Stimulated activated CD4-positive, alpha-beta T cell treated with anti-CD3 and anti-CD28 coated beads, TNF-alpha, amount 100 ng/mL, for 4 hours (primary cell): ENCODE measurements at regions not wholly inside any gene's neighbourhood (a gene's known extent, or its start where the extent isn't known, plus 50 kb on each side); places are given as distances from the start of the nearest gene placed in this dataset.
"Not testable (repeated sequence)": the region's sequence is repeated elsewhere in the genome, so short reads cannot be mapped to it uniquely, and the experiment has no call there.

Experiments used
- DNase-seq, 3 experiments: peaks; one replicate each; pipeline ENCODE4 v3.0.0-alpha.2; 2020; ENCODE audit warnings: low read depth in 3 of 3

- DNase-seq: no peak
Measured at GRCh38 chr2:47964277-47964676, 58.0 kb upstream of the FBXO11 start.

DNA sequence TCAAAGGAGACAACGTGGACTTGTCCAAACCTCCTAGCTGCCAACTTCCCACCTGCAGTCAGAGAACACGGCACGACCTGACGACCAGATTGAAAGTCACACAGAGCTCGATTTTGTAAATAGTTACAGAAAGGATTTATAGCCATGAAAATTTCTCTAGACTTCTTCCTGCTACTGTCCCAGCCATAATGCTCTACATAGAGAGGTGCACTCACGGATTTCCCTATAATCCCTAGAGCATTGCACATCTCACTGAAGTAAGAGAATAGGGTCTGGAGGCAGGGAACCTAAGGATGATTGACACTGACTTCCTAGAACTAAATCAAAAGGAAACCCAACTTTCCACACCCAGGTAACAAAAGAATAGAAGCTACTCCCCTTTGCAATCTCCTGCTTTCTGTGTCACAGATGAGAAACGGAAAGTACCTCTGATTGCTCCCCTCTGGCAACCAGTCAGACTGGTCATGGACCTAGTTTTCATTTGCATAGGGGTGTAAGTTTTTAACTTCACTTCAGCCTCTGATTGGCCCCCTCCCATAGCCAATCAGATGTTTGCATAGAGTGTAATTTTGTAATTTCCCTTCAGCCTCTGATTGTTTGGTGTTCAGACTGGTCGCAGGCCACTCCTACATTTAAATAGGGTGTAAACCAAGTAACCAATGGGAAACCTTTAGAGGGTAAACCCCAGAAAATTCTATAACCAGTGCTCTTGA, 58.6 kb upstream of the FBXO11 start:
- DNase-seq: no peak

GRCh38 chr2:47976728-47977127, 70.4 kb upstream of the FBXO11 start:
- DNase-seq: not testable (repeated sequence)

- no peak for DNase-seq
Measured at GRCh38 chr2:47984041-47984440, 77.7 kb upstream of the FBXO11 start.

DNA sequence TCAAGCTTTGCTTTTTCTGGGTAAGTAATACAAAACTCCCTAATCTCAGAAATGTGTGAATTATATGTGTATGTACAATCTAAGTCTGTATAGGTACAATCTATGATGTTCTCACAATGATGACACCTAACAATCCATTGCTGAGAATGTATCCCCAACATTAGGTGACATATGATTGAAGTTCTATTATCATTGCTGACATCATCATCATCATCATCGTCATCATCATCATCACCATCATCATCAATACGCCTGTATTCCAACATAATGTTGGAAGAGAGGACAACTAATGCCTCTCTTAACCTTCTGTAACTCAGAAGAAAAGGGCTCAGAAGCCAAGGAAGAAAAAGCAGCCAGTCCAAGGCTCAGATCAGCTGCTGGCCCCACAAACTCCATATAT, 84.2 kb upstream of the FBXO11 start:
- no peak for DNase-seq

DNA sequence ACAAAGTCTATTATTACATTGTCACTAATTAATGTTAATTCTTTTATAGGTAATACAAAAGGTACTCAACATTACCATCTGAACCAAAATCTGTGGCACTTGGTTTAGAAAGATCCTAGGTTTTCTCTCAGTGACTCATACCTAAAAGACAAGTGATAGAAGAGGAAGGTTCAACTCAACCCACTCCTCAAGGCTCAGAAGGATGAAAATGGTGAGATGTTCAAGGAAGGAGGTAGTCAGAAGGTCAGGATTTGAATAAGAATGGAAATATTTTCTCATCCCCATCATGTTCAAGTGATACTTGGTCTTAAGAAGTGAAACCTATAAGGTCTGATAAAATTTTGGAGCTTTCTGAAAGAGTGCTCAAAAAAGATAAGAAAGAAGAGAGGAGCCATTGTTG, 86.4 kb upstream of the FBXO11 start:
- DNase-seq: no peak

GRCh38 chr2:47996808-47997207, 90.5 kb upstream of the FBXO11 start:
- no peak for DNase-seq

DNA sequence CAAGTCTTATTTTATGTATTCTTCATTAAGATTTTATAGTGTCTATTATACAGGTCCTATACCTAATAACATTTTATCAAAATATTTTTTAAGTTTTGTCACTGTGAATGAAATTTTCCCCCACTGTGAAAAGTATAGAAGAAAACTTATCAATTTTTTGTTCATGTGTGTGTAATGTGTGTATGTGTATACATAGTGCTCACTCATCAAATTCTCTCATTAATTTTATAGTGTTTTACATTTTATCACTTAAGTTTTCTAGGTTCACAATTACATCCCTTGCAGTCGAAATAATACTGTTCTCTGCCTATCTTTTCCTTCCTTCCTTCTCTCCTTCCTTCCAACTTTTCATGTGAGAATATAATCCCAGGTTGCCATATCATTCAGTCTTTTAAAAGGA, 93.2 kb upstream of the FBXO11 start:
- no peak for DNase-seq

DNA sequence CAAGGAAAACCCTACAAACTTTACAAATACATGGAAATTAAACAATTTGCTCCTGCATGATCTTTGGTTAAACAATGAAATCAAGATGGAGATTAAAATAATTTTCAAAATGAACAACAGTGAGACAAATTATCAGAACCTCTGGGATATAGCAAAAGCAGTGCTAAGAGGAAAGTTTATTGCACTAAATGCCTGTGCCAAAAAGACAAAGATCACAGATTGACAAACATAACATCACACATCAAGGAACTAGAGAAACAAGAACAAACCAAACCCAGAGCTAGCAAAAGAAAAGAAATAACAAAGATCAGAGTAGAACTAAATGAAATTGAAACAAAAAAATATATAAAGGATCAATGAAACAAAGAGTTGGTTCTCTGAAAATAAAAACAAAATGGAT, 95.2 kb upstream of the FBXO11 start:
- DNase-seq: no peak

DNA sequence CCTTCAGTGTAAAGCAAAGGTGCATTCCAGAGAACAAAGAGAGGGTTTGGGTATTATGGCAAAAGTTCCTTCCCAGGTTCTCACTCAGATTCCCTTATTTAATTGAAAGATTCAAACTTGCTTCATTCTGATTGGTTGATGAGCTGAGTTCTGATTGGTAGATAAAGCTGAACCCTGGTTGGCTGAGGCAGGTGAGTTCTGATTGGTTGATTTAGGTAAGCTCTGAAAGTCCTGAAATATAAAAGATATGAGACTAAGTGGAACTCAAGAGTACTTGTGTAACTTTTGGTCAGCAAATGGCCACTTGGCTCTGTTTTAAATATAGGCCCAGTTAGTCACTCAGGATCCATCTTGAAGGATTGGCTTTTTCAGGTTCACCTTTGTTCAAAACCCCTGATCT, 99.8 kb upstream of the FBXO11 start:
- no peak for DNase-seq

GRCh38 chr2:48007699-48008268, 101.5 kb upstream of the FBXO11 start:
- no peak for DNase-seq

GRCh38 chr2:48009256-48009655, 103.0 kb upstream of the FBXO11 start:
- DNase-seq: no peak

DNA sequence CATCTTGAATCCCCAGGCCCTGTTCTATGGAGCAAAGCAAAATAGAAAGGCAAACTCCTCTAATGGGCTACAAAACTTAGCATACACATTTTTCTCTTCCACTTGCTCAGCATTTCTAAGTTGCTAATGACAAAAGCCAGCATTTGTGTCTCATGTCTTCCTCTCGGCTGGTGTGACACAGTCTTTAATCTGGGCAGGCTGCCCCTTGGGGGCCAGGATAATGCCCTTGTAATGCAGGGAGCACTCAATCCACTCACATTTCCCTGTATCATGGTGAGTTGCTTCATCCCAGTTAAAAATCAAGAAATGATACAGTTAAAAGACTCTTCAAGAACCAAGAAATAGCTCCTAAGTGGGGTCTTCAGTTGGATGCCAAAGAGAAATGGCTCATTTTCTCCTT, 109.1 kb upstream of the FBXO11 start:
- DNase-seq: no peak

DNA sequence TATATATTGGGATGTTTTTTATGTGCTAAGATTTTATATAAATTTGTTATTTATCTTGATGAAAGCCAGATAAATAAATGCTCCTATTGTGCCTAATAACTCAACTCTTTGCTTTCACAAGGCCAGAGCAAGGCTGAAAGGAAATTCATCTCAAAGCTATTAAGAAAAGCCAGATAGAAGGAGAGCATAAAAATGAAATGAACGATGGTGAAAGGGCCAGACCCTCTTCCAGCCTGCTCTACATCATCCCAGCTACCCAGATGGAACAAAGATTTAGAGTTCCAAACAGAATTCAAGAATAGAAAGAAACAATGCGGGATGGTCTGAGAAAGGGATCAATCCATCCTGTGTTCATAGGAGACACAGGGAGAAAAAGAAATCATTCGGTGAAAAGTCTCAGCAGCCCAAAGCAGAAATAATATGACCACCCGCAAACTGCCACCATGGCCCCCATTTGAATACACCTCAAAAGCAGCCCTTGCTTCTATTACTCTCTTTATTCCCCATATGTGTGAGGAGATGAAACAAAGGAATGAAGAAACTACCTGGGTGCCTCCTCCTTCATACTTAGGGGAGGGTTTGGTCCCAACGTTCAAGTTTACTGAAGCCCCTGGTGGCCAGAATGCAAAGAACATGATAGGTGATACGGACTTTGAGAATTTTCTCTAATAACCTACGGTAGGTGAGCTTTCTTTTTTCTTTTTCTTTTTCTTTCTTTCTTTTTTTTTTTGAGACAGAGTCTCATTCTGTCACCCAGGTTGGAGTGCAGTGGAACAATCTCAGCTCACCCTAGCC, 110.1 kb upstream of the FBXO11 start:
- DNase-seq: no peak

GRCh38 chr2:48017136-48017535, 110.8 kb upstream of the FBXO11 start:
- no peak for DNase-seq

- DNase-seq: no peak
Measured at GRCh38 chr2:48018480-48018879, 112.2 kb upstream of the FBXO11 start.

- no peak for DNase-seq
Measured at GRCh38 chr2:48026865-48027264, 120.6 kb upstream of the FBXO11 start.

DNA sequence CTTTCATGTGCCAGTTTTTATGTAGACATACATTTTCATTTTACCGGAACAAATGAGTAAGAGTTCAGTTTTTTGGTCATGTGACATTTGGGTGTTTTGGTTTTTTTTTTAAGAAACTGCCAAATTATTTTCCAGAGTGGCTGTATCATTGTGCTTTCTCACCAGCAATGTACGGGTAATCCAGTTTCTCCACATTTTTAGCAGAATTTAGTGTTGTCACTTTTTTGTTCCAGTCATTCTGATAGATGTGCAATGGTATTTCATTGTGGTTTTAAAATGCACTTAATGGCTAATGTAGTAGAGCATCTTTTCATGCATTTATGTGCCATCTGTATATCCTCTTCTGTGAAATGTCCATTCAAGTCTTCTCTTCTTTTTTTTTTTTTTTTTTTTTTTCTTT, 126.5 kb upstream of the FBXO11 start:
- no peak for DNase-seq

GRCh38 chr2:48034295-48034694, 128.0 kb upstream of the FBXO11 start:
- no peak for DNase-seq

DNA sequence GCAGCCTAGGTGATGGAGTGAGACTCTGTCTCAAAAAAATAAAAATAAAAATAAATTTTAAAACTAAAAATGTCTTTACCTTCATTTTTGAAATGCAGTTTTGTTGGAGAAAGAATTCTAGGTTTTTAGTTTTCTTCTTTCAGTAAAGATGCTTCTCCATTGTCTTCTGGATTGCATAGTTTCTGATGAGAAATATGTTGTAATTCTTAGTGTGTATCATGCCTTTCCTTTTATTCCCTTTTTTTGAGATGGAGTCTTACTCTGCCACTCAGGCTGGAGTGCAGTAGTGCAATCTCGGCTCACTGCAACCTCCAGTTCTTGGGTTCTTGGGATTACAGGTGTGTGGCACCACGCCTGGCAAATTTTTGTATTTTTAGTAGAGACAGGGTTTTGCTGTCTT, 130.0 kb upstream of the FBXO11 start:
- DNase-seq: no peak

DNA sequence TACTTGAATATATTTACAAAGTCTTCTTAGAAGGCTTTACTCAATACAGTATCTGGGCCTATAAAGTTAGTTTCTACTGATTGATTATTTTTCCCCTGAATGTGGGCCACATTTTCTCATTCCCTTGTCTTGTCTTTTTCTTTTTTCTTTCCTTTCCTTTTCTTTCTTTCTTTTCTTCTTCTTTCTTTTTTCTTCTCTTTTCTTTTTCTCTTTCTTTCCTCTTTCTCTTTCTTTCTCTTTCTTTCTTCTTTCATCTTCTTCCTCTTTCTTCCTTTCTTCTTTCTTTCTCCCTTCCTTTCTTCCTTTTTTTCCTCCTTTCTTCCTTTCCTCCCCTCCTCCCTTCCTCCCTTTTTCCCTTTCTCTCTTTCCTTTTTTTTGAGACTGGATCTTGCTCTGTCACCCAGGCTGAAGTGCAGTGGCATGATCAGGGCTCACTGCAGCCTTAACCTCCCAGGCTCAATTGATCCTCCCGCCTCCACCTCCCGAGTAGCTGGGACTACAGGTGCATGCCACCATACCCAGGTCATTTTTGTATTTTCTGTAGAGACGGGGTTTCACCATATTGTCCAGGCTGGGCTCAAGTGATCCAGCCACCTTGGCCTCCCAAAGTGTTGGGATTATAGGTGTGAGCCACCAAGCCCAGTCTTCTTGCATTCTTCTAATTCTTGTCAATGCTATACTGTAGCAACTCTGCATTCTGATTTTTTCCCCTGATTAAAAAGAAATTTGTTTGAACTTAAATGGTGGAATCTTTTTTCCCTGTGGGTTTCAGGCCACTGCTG, 133.1 kb upstream of the FBXO11 start:
- DNase-seq: no peak

DNA sequence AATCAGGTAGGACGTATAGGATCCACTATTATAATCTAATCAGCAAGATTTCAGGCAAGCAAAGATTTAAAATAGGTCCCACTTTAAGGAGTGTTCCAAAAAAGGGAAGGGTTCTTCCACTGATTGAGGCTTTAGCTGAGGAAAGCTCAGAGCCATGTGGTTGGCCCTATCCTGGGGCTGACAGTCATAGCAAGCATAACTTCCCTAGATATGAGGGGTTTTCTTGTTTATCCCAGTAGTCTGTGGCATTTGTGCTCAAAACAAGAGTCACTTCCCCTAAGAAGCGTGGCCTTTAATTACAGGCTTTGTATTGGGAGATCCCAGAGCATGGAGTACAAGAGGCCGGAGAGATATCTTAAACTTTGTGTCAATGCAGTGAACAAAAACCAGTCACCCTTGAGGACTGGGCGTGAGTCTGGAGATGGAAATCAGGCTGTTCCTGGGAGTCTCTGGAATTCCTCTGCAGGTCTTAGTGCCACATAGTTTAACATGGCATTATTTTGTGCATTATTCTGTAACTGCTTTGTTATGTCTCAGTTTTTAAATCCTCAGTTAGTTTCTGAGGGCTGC, 136.9 kb upstream of the FBXO11 start:
- no peak for DNase-seq
